BJ (cell line): ENCODE measurements at regions not wholly inside any gene's neighbourhood (a gene's known extent, or its start where the extent isn't known, plus 50 kb on each side); places are given as distances from the start of the nearest gene placed in this dataset.
"Not testable (repeated sequence)": the region's sequence is repeated elsewhere in the genome, so short reads cannot be mapped to it uniquely, and the experiment has no call there.

Experiments used
- CTCF ChIA-PET: fragments of 350-600 bp; formaldehyde crosslinking; extraction: SDS; loops from one replicate; lab custom pipeline; 2021; ENCODE audit warnings: antibody characterized with exemption, inconsistent platforms; lab: Yijun Ruan, JAX
- POLR2A ChIA-PET: fragments of 300-600 bp; sonication (Branson Sonifier 250); formaldehyde crosslinking; extraction: SDS; loops from one replicate; lab custom pipeline; 2021; ENCODE audit warnings: antibody characterized with exemption; lab: Charles Lee
- DNase-seq: peaks from one replicate; pipeline ENCODE4 v3.0.0-alpha.2; 2011; ENCODE audit warnings: low read depth
- H3K27me3 ChIP-seq: 2 replicates; pipeline ENCODE4 v1.6.0; 2011; ENCODE audit warnings: low read length; ENCODE audit not compliant: control insufficient read depth, insufficient read depth
- H3K36me3 ChIP-seq: 2 replicates; pipeline ENCODE4 v1.5.1; 2011; ENCODE audit warnings: low read length; ENCODE audit not compliant: control insufficient read depth, insufficient read depth
- H3K4me3 ChIP-seq: 2 replicates; pipeline ENCODE4 v1.5.1; 2011; ENCODE audit warnings: low read depth, mild to moderate bottlenecking, control low read depth, low read length
- CTCF ChIP-seq: IDR thresholded peaks from 2 replicates; pipeline ENCODE4 v1.5.1; 2011; ENCODE audit warnings: low read depth, mild to moderate bottlenecking, control low read depth, inconsistent platforms, low read length, moderate library complexity; ENCODE audit not compliant: insufficient read depth

- ChIA-PET CTCF (no interaction called here), POLR2A (no interaction called here)
- no peak overlapping the region for H3K4me3 ChIP-seq
- DNase-seq, result no peak
- no peaks in the 10 kb centered on the region for H3K36me3 ChIP-seq
- H3K27me3 ChIP-seq, result no peaks in the 10 kb centered on the region
- TF ChIP-seq CTCF, result no peak
Observed at GRCh38 chrX:112510629-112511028, 169.1 kb downstream of the LHFPL1 start.

DNA sequence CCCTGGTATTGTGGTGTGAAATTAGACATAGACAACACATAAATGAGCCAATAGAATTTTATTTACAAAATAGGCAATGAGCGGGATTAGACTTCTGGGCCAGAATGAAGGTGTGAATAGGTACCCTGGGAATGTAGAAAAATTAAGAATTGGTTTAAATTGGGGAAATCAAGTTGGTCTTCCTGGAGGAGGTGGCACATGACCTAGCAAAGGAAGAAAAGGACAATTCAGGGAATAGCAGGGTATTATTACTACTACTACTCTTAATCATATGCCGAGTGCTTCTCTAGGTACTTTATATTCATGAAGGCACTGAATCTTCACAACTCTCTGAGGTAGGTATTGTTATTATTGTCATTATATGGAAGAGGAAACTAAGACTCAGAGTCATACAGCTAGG, 202.1 kb downstream of the LHFPL1 start:
- POLR2A ChIA-PET, result no interaction called here
- CTCF ChIA-PET, result no interaction called here
- Histone ChIP-seq H3K4me3 (no peak overlapping the region), H3K36me3 (no peaks in the 10 kb centered on the region), H3K27me3 (no peaks in the 10 kb centered on the region)
- DNase-seq, result no peak
- TF ChIP-seq CTCF, result no peak

GRCh38 chrX:112473654-112474053, 206.1 kb downstream of the LHFPL1 start:
- no peak overlapping the region for H3K4me3 ChIP-seq
- no peaks in the 10 kb centered on the region for H3K36me3 ChIP-seq
- no peak for DNase-seq
- ChIA-PET CTCF (no interaction called here), POLR2A (no interaction called here)
- H3K27me3 ChIP-seq, result no peaks in the 10 kb centered on the region
- no peak for TF ChIP-seq CTCF

- TF ChIP-seq CTCF, result no peak
- Histone ChIP-seq H3K36me3 (no peaks in the 10 kb centered on the region), H3K27me3 (no peaks in the 10 kb centered on the region), H3K4me3 (no peak overlapping the region)
- no peak for DNase-seq
- POLR2A ChIA-PET, result no interaction called here
- CTCF ChIA-PET, result no interaction called here
Observed at GRCh38 chrX:112470551-112470950, 209.2 kb downstream of the LHFPL1 start.

GRCh38 chrX:112461949-112462450, 217.7 kb downstream of the LHFPL1 start:
- H3K27me3 ChIP-seq, H3K36me3 ChIP-seq, POLR2A ChIA-PET, H3K4me3 ChIP-seq, DNase-seq, CTCF ChIA-PET: not testable (repeated sequence)

GRCh38 chrX:112457788-112458187, 221.9 kb downstream of the LHFPL1 start:
- Histone ChIP-seq H3K36me3 (no peaks in the 10 kb centered on the region), H3K27me3 (no peaks in the 10 kb centered on the region), H3K4me3 (no peak overlapping the region)
- ChIA-PET CTCF (no interaction called here), POLR2A (no interaction called here)
- no peak for DNase-seq
- TF ChIP-seq CTCF, result no peak
